PFSK-1 (cell line): ENCODE measurements at regions not wholly inside any gene's neighbourhood (a gene's known extent, or its start where the extent isn't known, plus 50 kb on each side); places are given as distances from the start of the nearest gene placed in this dataset.

Experiments used
- POLR2AphosphoS5 ChIP-seq: IDR thresholded peaks from 2 replicates; pipeline ENCODE4 v1.6.1; 2012; ENCODE audit warnings: low read depth, mild to moderate bottlenecking, control low read depth, low read length, moderate library complexity
- REST ChIP-seq, 2 experiments: IDR thresholded peaks; 2 replicates each; pipeline versions ENCODE4 v1.6.1 to v1.8.0; 2011 to 2012; ENCODE audit warnings: low read depth in 2 of 2, low read length in 2 of 2, control low read depth in 1 of 2, inconsistent platforms in 1 of 2, mild to moderate bottlenecking in 1 of 2, moderate library complexity in 1 of 2; ENCODE audit not compliant: insufficient read depth in 1 of 2
- SIN3A ChIP-seq: IDR thresholded peaks from 2 replicates; pipeline ENCODE4 v1.6.1; 2012; ENCODE audit warnings: mild to moderate bottlenecking, low read length, moderate library complexity, borderline replicate concordance; ENCODE audit not compliant: insufficient read depth
- TAF1 ChIP-seq: IDR thresholded peaks from 2 replicates; pipeline ENCODE4 v1.6.1; 2012; ENCODE audit warnings: low read length, control low read depth, borderline replicate concordance; ENCODE audit not compliant: insufficient read depth

DNA sequence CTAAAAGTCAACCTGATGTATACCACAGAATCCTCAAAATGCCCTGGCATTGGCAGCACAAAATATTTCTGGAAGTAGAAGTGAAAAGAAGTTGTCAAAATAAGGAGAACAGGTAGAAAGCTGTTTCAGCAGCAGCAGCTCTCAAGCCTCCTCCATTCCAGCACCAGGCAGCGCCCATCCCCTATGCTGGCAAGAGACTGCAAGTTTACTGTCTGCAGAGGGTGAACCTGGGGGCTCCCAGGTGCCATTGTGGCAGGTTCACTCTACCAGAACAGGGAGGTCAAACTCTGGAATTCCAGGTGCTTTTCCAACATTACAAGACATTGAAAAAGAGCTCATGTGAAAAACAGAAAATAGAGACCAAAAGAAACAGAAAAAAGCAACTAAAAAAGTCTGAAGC, 128.8 kb upstream of the CTTNBP2NL start:
- TF ChIP-seq TAF1: no peak
- no peak for TF ChIP-seq REST (IDR thresholded peaks at IDR 0.05; ENCODE audit: insufficient read depth in 1 of 2, low read depth in 2 of 2, low read length in 2 of 2)
- no peak for TF ChIP-seq POLR2AphosphoS5
- no peak for TF ChIP-seq SIN3A
